Gastrocnemius medialis (tissue), 4 donors: ENCODE measurements at regions not wholly inside any gene's neighbourhood (a gene's known extent, or its start where the extent isn't known, plus 50 kb on each side); places are given as distances from the start of the nearest gene placed in this dataset.

Experiments
- CTCF ChIP-seq, 5 experiments: fragments of 450-650 bp in 3 of 5; fragments of 200-600 bp in 2 of 5; sonication (generic) in 2 of 5; IDR thresholded peaks in 4 of 5; conservative IDR thresholded peaks in 1 of 5; 1 replicate in 4 of 5; 2 replicates in 1 of 5; pipeline ENCODE4 v1.5.1; 2016 to 2019; ENCODE audit warnings: antibody characterized with exemption in 5 of 5, mild to moderate bottlenecking in 3 of 5, moderate library complexity in 3 of 5
- POLR2A ChIP-seq, 2 donors: fragments of 450-650 bp; IDR thresholded peaks; one replicate each; pipeline ENCODE4 v1.6.1; 2017; ENCODE audit warnings: antibody characterized with exemption in 2 of 2, mild to moderate bottlenecking in 2 of 2, moderate library complexity in 2 of 2

DNA sequence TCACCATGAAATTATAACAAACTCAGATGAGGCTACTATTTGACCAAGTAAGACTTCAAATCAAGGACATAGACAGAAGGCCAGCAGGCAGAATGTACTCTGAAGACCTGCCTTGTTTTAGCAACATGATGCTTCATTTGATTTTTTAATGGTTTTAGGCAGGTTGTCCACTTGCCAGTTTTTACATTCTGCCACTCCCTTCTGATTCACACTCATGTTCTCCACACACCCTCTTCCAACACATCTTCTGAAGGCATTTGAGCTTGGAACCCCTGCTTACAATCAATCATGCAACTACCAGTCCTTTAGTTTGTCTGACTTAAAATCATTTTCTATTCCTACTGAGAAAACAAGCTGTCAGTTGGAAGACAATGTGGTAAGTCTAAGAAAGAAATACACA, 114.9 kb upstream of the SMIM31 start:
- TF ChIP-seq CTCF (IDR thresholded peaks at IDR 0.05 in 4 of 5, conservative IDR thresholded peaks at IDR 0.05 in 1 of 5) (no peak), POLR2A (IDR thresholded peaks at IDR 0.05) (no peak)
